GM12874 (cell line): ENCODE measurements at regions not wholly inside any gene's neighbourhood (a gene's known extent, or its start where the extent isn't known, plus 50 kb on each side); places are given as distances from the start of the nearest gene placed in this dataset.

Experiments
- CTCF ChIP-seq: IDR thresholded peaks from 2 replicates; pipeline ENCODE4 v1.5.1; 2011; ENCODE audit warnings: low read depth, mild to moderate bottlenecking, control low read depth, low read length, moderate library complexity; ENCODE audit not compliant: insufficient read depth

- TF ChIP-seq CTCF, result no peak
These were observed 219.7 kb upstream of the TMPO start for GRCh38 chr12:98295681-98296080.

GRCh38 chr12:98296462-98297079 lies 218.8 kb upstream of the TMPO start:
- TF ChIP-seq CTCF, result no peak

GRCh38 chr12:98297538-98297937 lies 217.9 kb upstream of the TMPO start:
- TF ChIP-seq CTCF, result no peak

GRCh38 chr12:98308141-98308540 lies 207.2 kb upstream of the TMPO start:
- no peak for TF ChIP-seq CTCF

GRCh38 chr12:98317939-98318899 lies 197.2 kb upstream of the TMPO start:
- TF ChIP-seq CTCF, result no peak

GRCh38 chr12:98319716-98320425 lies 195.5 kb upstream of the TMPO start:
- TF ChIP-seq CTCF, result no peak

GRCh38 chr12:98325003-98325402 lies 190.4 kb upstream of the TMPO start:
- TF ChIP-seq CTCF, result no peak
